HG02610 (cell line): ENCODE measurements at regions not wholly inside any gene's neighbourhood (a gene's known extent, or its start where the extent isn't known, plus 50 kb on each side); places are given as distances from the start of the nearest gene placed in this dataset.

Experiments
- ATAC-seq: cut with Tn5 transposase; IDR thresholded peaks from one replicate; pipeline ENCODE4 v1.9.1; 2021; ENCODE audit warnings: mild to moderate bottlenecking, moderate library complexity; ENCODE audit not compliant: unreplicated experiment

DNA sequence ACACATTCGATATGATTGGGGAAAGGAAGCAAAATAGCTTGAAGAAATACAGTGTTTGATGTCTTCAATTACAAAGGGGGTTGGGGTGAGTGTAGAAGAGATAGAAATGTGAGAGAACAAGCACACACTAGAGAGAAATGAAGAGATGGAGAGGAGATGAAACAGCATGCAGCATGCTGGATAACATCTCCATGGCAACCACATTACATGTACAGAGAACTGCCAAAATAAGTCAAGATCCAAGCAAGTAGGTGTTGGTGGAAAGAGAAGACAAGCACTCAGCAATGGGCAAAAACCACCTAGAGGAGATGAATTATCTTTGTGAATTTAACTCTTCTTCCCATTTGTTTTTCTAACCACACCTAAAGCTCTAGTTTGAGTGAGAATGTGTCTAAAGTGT is 289.8 kb downstream of the GRIN2B start:
- no peak for ATAC-seq

DNA sequence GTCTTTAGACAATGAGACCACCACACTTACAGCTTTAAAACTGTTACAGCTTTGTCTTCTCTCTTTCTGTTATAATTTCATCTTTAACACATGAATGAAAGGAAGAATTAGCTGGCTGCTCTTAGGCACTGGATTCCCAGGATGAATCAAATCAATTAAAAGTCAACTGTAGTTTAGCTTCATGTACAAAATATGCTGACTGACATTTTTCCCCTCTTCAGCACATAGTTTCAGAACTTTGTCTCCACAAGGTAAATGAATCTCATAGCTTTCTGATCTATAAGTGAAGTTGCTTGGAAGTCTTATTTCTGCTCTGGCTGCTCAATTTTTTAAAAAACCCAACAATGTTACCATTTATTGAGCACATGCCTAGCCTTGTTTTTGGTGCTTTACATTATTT is 293.8 kb downstream of the GRIN2B start:
- no peak for ATAC-seq

DNA sequence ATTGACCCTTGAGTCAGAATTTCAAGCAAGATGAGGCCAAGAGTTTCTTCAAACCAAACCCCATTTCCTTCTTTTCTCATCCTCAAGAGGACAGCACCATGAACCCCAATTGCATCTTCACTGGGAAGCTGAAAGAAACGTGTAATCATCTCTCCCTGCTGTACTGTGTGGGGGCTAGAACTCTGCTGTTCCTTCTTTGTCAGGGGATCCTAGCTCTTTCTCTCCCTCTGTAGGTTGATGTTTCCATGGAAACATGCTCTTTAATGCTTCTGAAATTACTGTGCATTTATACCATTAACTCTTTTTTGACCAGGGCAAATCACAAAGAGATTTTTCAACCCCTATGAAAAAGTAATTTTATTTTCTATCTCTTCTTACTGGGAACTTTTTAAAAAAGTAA is 295.1 kb downstream of the GRIN2B start:
- no peak for ATAC-seq

DNA sequence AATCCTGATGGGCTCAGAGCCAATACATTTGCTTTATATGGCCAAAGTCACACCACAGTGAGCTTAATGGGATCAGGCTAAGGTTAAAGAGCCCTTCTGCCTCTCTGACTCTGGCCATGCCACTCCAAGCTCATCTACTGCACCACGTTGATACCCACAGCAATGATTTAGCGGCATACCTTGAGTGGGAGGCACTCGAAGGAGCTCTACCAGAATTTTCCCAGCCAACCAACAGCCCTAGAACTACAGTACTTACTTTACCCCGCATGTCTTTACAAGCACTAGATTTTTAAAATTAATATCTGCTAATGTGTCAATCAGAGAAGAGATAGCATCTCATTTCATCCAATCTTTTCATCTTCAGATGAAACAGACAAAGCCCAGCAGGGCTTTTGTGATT is 300.5 kb downstream of the GRIN2B start:
- ATAC-seq, result no peak

DNA sequence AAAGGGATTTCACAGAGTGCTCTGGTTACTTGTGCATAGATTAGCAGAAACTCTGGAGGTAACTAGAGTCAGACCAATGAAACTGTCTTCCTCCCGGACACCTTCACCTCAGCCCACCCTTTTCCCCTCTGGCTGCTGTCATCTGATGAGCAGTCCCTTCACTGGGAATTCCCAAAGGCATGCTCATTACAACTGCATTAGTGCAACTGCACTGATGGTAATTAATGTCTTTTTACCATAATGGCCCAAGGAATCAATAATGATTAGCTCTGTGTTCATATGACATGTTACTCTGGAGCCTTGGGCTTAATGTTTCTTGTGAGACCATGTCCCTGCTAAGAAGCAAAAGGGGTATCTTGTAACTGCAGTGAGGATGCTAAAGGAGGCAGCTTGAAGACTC is 304.5 kb downstream of the GRIN2B start:
- no peak for ATAC-seq

DNA sequence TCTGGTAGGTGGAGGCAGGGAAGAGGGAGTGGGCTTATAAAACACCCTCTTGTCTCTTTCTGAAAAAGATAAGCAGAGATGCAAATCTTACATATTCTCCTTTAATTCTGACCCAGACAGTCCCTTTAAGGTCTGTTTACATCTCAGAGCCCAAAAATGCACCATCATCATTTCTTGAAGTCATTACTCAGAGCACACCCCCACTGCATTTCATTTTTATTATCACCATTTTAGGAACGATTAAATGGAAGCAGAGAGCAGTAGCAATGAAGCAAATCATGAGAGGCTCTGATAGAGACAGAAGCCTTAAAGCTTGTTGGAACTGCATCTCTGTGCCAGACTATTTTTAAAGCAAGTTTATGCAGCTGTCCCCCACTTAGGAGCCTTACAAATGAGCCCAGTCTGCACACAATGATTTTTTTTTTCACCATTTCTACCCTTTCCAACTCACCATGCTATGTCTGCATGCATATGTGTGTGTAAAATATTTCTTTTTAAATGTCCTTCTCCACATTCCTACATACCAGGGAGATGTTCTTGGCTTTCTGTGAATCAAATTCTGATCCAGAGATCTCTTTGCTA is 311.0 kb downstream of the GRIN2B start:
- no peak for ATAC-seq

DNA sequence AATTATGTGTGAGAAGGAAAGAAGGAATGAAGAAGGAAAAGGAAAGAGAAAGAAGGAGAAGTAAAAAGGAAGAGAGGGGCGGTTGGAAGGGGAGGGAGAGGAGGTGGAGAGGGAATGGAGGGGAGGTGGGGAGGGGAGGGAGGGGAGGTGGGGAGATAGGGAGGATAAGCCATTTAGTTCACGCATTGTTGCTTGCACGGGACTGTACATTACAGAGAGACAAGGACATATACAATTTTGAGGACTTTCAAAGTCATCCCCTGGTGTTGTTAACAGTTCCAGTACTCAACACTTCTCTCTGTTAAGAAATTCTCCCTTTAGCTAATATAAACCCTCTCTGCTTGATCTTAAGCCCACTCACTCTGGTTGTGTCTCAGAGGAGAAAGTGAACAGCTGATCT is 312.5 kb downstream of the GRIN2B start:
- no peak for ATAC-seq

DNA sequence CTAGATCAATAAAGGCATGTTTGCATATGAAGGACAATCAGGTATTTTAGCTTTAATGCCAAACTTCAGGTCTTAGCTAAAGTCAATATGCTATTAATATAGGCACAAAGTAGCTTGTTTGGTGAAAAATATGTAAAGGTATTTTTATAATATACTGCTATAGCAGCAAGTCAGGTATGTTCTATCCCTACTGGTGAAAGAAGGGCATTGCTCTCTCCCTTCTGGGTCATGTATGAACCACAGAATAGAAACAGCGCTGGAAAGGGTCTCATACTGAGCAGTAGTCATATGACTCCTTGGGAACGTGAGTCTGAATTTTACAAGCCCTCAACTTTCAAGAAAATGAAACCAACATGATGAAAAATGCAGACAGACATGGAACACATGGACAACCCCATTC is 314.6 kb downstream of the GRIN2B start:
- ATAC-seq, result no peak

DNA sequence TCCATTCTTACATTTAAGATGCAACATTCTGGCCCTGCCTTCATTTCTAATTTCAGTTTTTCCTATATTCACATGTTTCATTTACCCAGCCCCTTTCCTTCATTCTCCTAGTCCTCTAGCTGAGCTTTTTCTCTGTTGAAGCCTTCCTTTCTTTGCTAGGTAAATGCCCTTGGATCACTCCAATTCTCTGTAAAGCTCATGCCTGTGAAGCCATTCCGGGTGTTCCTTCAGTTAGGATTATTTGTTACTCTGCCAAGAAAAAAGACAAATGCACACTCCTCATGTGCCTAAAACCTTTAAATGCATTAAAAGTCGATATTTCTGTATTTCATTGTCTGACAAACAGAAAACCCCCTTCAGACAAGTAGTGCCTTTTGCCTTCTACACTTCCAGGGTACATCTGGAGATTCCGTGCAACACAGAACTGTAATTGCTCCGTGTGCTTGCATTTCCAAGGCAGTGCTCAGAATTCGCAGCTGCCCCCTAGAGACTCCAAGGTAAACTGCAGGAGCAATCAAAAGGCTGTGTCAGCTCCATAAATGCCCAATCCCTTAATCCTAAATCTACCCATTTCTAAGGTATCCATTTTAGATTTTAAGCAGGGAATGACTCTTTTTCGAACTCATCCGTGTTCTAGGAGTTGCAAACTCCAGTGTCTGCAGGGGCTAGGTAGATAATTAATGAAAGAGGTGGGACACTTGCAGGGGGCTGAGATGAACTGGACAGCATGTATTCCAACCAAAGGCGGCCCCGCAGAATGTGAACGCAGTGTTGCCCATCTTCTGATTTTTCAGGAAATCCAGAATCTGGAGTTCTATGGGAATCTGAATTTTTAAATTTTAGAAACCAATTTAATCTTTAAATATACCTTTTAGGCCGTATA is 320.2 kb downstream of the GRIN2B start:
- ATAC-seq, result peak; percentile 62

DNA sequence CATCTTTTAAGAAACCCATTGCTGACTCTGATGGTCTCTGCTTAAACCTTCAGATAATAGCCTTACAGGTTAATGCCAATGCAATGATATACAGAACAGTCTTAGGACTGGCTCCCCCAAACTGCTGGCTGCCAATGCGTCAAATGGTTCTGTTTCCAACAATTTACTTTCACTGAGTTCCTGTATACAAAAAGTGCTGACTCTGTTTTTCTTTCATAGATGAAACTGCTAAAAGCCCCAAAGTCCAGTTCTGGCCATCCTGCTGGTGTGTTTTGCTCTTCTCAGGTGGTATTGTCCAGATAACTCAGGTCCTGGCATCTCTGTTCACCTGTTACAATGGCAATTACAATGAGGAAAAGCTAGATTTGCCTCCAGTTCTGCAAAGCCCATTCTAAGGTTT is 326.9 kb downstream of the GRIN2B start:
- no peak for ATAC-seq

DNA sequence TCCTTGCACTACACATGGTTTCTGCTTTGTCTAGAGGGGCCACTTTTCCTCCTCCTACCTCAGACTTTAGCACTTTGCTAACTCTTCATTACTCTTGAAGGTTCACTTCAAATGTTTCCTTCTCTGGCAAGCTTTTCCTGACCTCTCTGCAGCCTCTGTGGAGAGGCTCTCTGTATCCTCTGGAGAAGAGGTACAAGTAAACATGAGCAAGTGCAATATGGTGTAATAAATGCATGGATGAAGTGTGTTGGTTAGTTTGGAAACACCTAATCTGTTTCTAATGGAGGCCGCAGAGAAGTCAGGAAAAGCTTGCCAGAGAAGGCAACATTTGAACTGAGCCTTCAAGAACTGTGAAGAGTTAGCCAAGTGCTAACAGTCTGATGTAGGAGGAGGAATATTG is 329.3 kb downstream of the GRIN2B start:
- ATAC-seq, result no peak

DNA sequence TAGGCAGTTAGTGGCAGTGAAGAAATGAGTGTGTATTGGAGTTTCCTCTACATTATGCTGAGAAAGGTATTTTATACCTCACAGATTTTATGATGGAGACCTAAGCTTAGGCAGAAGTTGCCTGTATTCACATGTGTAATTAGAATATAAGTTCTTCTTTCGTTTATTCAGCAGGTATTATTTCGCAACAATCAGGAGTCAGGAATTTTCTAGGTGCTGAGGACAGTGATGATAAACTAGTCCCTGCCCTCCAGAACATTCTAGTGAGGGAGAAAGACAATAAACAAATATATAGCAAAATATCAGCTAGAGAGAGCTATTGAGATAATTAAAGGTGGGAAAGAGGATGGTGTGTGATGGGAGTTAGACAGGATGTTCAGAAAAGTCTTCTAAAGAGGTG is 345.7 kb downstream of the GRIN2B start:
- ATAC-seq, result no peak

DNA sequence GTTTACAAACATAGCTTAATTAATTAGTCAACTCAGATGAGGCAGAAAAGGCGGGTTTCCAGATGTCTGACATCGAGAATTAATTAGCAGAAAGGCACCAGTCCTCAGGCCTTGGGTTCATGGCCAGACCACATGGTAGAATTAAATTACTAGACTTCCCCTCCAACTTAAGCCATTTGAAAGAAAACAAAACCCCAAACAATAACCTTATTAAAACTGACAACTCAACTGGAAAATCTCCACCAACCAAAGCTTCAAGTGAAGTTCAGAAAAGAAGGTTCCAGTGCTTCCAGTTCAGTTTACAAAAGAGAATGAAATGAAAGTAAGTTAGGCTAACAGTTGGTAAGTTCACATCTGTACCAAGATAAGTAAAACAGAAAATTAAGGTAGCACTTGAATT is 349.5 kb downstream of the GRIN2B start:
- no peak for ATAC-seq

DNA sequence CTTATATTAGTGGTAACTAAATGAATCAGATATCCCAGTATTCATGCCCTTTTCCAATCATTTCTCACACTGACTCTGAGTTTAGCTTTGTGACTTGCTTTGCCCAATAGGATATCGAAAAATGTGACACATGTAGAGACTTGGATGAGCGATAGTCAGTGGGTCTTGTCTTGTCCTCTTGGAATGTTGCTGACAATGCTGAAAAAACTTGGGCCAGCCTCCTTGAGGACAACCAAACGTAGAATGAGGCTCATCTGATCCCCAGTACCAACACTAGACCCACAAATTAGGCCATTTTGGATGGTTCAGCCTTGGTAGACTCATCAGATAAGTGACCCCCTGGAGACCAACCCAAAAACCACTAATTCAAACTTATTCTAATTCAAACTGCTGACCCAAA is 351.0 kb downstream of the GRIN2B start:
- ATAC-seq, result no peak

DNA sequence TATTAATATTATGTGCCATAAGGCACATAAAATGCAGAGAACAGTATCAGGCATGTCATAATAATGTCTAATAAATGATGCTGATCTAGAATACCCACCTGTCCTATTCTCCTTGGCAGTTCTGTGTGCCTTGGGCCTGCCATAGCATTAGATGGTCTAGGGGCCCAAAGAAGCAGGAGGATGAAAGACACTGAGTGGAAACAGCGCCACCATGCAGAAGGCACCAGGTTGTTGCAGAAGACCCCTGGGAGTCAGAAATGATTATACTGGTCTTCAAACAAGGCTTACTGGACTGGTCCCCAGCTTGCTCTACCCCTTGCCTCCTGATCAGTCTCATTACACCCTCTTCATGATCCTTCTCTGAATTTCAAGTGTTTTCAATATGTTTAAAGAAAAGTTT is 353.3 kb downstream of the GRIN2B start:
- no peak for ATAC-seq

DNA sequence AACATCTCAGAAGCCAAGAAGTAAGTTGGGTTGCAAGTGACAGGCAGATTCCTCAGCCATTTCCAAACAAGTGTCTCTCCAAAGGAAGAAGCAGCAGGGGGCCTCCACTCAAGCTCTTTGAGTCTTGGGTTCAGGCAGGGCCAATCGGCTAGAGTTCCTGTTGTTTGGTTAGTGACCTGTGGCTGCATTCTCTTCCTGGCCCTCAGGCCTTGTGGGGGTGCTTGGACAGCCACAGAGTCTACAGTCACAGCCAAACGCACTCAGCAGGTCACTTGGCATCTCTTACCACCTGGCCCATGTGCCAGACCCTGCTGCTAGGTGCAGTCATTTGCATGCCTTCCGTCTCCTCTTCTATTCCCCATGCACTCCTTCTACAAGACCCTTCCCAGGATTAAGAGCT is 353.9 kb downstream of the GRIN2B start:
- ATAC-seq, result no peak

DNA sequence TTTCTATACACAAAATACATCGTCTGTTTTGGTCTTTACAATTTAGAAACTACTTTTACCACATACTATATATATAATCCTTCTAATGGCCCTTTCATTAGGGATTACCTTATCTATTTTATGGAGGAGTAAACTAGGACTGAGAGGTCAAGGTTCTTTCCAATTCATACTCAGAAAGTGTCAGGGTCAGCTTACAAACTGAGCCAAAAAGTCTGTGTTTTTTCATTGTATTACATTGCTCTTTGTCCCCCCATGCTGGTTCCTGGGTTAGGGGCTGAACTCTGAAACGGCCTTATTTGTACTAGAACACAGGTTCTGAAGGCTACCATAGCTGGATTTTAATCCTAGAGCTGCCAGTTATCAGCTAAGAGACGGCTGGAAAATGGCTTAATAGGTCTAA is 368.1 kb downstream of the GRIN2B start:
- no peak for ATAC-seq

DNA sequence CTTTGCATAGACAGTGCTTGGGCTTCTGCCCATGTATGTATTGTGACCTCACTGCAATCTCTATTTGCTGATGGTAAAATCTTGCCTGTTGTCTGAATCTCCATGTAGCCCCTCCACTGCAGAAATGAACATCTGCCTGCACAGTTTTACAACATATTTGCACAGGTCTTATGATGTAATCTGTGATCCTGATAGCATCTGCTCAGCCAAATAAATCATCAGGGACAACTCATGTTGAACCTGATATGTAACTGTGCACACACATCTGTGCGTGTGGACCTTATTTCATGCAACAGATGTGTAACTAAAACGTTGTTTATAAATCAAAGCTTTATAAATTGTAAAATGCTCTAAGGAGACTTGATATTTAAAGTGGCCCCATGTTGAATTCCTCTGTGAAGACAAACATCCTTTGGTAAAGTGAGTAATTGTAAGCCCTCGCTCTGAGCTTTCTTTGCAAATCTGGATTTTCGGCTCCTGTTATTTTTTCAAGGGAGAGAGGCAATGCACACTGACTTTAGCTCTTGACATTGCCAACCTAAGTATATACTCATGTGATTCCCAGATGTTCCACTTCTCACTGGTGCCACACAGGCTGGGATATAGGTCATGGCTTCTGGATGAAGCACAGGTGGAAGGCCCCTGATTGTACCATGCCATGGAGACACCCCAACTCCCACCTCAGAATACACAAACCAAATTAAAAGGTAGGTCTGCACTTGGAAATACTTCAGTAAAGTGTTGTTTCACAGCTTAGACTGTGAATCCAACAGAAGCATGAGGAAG is 371.3 kb downstream of the GRIN2B start:
- no peak for ATAC-seq

DNA sequence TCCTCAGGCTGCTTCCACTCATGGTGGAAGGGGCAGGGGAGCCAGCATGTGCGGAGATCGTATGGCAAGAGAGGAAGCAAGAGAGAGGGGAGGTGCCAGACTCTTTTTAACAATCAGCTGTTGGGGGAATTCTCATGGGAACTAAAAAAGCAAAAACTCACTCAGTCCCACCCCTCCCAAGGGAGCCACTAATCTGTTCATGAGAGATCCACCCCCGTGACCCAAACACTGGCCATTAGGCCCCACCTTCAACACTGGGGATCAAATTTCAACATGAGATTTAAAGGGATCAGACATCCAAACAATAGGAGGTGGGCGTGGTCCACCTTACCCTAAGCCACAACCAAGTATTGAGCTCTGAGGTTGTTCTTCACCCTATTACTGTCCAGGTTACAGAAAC is 375.1 kb downstream of the GRIN2B start:
- no peak for ATAC-seq

DNA sequence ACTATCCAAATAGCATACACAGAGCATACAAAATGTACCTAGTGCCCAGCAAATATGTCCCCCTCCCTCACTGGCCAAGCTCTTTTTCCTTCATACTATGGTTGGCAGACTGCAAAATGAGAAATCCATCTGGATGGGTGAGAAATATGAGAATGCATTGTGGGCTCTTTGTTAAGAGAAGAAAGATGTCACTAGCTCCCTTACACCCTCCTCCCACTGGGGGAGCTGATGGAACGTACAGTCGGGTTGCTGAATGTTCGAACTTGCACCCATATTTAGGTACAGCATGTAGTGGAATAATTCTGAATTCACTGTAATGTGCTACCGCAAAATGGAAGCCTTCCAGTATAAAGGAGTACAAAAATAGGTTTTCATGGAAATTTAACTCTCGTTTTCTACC is 377.4 kb downstream of the GRIN2B start:
- no peak for ATAC-seq

DNA sequence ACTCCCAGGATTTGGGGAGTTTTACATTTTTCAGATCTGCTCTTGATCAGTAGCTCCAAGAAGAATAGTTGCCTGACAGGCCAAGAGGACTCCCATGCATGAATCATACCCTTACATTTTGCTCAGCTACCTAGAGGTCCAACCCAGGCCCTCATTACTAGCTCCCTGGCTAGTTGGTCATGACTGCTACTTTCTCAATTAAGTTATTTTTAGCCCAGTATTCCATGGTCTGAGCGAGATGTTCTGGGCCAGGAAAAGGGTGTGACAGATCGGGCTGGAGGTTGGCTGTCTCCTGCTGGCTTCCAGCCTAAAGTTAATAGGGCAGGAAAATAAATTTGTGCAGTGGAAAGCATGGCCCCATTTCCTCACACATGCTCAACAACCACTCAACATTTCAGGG is 379.2 kb downstream of the GRIN2B start:
- ATAC-seq, result no peak

DNA sequence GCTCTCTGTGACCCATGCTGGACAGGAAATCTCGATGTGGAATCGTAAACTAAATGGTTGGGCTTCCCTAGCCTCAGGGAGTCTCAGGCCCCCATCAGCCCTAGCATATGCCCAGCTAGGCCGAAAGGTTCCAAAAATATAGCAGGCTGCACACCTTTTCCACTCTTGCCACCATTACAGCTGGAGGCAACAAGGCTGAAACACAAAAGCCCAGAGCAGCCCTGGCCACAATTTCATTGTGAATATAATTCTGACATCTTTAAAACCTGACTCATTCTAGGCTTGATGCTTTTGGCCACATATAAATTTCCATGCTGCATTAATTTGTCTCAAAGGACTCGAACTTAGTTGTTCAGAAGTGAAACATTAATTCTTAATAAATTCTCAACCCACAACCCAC is 382.2 kb downstream of the GRIN2B start:
- ATAC-seq, result no peak
